HepG2 (cell line): ENCODE measurements at regions not wholly inside any gene's neighbourhood (a gene's known extent, or its start where the extent isn't known, plus 50 kb on each side); places are given as distances from the start of the nearest gene placed in this dataset.

Experiments used
- ARNT ChIP-seq: fragments of 450-650 bp; IDR thresholded peaks from 2 replicates; pipeline ENCODE4 v1.6.1; 2017
- ARNTL ChIP-seq: sonication (generic); formaldehyde crosslinking; IDR thresholded peaks from 2 replicates; pipeline ENCODE4 v1.4.0; 2020; ENCODE audit warnings: mild to moderate bottlenecking, missing genetic modification reagents
- CEBPB ChIP-seq: IDR thresholded peaks from 2 replicates; pipeline ENCODE4 v1.6.1; 2011; ENCODE audit warnings: low read depth, low read length, improper control_type of control experiment, borderline replicate concordance
- CTCF ChIP-seq: sonication (generic); formaldehyde crosslinking; IDR thresholded peaks from 2 replicates; pipeline ENCODE4 v1.5.0; 2020; ENCODE audit warnings: mild to moderate bottlenecking, missing genetic modification reagents, moderate library complexity
- FUBP1 ChIP-seq: sonication (generic); formaldehyde crosslinking; IDR thresholded peaks from 2 replicates; pipeline ENCODE4 v1.5.1; 2020; ENCODE audit warnings: missing genetic modification reagents, mild to moderate bottlenecking, borderline replicate concordance
- MTA3 ChIP-seq: sonication (generic); formaldehyde crosslinking; IDR thresholded peaks from 2 replicates; pipeline ENCODE4 v1.4.0; 2020; ENCODE audit warnings: missing genetic modification reagents
- POLR2A ChIP-seq, 2 experiments: IDR thresholded peaks; 2 replicates each; pipeline ENCODE4 v1.6.1; 2011; ENCODE audit warnings: low read depth in 2 of 2, low read length in 2 of 2, mild to moderate bottlenecking in 1 of 2, moderate library complexity in 1 of 2; ENCODE audit not compliant: insufficient read depth in 1 of 2
- RAD21 ChIP-seq: fragments of 450-650 bp; formaldehyde crosslinking; IDR thresholded peaks from 2 replicates; pipeline ENCODE4 v1.5.0; 2020; ENCODE audit warnings: mild to moderate bottlenecking
- TCF7L2 ChIP-seq: IDR thresholded peaks from 2 replicates; pipeline ENCODE4 v1.6.1; 2011; ENCODE audit warnings: mild to moderate bottlenecking, low read depth, low read length, moderate library complexity
- WIZ ChIP-seq: sonication (generic); formaldehyde crosslinking; IDR thresholded peaks from 2 replicates; pipeline ENCODE4 v1.5.1; 2020; ENCODE audit warnings: mild to moderate bottlenecking, missing genetic modification reagents
- ZNF451 ChIP-seq: sonication (generic); formaldehyde crosslinking; IDR thresholded peaks from 2 replicates; pipeline ENCODE4 v1.5.0; 2020; ENCODE audit warnings: mild to moderate bottlenecking, missing genetic modification reagents
- ZNF549 ChIP-seq: sonication (generic); formaldehyde crosslinking; IDR thresholded peaks from 2 replicates; pipeline ENCODE4 v1.5.0; 2020; ENCODE audit warnings: missing genetic modification reagents
- TF ChIP-seq, protein P1 (sequence below): sonication (generic); formaldehyde crosslinking; IDR thresholded peaks from 2 replicates; pipeline ENCODE4 v1.4.0; 2020; ENCODE audit warnings: missing genetic modification reagents

- TF ChIP-seq CTCF (CRISPR knock-in tag) (peak; percentile 48), ZNF451 (CRISPR knock-in tag) (no peak), FUBP1 (no peak), WIZ (CRISPR knock-in tag) (no peak), MTA3 (no peak), CEBPB (no peak), RAD21 (CRISPR knock-in tag) (no peak), TCF7L2 (no peak), ARNTL (no peak), ARNT (no peak), ZNF549 (CRISPR knock-in tag) (no peak), POLR2A (IDR thresholded peaks at IDR 0.05; ENCODE audit: insufficient read depth in 1 of 2, low read depth in 2 of 2, low read length in 2 of 2) (no peak)
- TF ChIP-seq, protein P1, sequence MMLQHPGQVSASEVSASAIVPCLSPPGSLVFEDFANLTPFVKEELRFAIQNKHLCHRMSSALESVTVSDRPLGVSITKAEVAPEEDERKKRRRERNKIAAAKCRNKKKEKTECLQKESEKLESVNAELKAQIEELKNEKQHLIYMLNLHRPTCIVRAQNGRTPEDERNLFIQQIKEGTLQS (CRISPR knock-in tag) = no peak
These were observed 276.6 kb upstream of the CFAP20DC start for GRCh38 chr3:59326246-59327024.
